ENCODE measurements at regions not wholly inside any gene's neighbourhood (a gene's known extent, or its start where the extent isn't known, plus 50 kb on each side); places are given as distances from the start of the nearest gene placed in this dataset.

DNA sequence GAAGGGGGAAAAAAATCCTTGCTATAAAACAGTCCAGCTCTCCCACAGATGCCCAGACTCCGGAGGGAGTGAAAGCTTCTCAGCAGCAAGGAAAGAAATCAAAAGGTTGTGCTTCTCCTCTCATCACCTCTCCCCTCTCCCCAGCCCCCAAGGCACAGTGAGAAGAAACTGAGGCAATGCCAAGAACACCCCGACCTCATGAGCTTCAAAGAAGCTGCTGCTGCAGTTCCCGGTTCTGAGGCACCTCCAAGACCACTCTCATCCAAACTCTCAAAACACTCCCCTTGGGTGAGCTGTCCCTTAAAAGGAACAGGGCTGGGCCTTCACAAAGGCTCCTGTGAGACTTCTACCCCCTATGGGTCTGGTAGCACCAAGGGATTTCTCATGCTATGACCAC lies 62.0 kb upstream of the KLF7 start:
- TF ChIP-seq, protein P1, sequence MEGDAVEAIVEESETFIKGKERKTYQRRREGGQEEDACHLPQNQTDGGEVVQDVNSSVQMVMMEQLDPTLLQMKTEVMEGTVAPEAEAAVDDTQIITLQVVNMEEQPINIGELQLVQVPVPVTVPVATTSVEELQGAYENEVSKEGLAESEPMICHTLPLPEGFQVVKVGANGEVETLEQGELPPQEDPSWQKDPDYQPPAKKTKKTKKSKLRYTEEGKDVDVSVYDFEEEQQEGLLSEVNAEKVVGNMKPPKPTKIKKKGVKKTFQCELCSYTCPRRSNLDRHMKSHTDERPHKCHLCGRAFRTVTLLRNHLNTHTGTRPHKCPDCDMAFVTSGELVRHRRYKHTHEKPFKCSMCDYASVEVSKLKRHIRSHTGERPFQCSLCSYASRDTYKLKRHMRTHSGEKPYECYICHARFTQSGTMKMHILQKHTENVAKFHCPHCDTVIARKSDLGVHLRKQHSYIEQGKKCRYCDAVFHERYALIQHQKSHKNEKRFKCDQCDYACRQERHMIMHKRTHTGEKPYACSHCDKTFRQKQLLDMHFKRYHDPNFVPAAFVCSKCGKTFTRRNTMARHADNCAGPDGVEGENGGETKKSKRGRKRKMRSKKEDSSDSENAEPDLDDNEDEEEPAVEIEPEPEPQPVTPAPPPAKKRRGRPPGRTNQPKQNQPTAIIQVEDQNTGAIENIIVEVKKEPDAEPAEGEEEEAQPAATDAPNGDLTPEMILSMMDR (IDR thresholded peaks at IDR 0.05): no peak
- TF ChIP-seq POLR2A (IDR thresholded peaks at IDR 0.05): no peak

All from adrenal gland (tissue), 5 donors.